GM21423 (cell line): ENCODE measurements at regions not wholly inside any gene's neighbourhood (a gene's known extent, or its start where the extent isn't known, plus 50 kb on each side); places are given as distances from the start of the nearest gene placed in this dataset.
"Not testable (repeated sequence)": the region's sequence is repeated elsewhere in the genome, so short reads cannot be mapped to it uniquely, and the experiment has no call there.

ENCODE experiments used
- ATAC-seq: cut with Tn5 transposase; IDR thresholded peaks from one replicate; pipeline ENCODE4 v1.9.1; 2021; ENCODE audit warnings: mild to moderate bottlenecking, moderate library complexity; ENCODE audit not compliant: unreplicated experiment

GRCh38 chr14:83838226-83838625 lies 1691.7 kb upstream of the FLRT2 start:
- no peak for ATAC-seq

DNA sequence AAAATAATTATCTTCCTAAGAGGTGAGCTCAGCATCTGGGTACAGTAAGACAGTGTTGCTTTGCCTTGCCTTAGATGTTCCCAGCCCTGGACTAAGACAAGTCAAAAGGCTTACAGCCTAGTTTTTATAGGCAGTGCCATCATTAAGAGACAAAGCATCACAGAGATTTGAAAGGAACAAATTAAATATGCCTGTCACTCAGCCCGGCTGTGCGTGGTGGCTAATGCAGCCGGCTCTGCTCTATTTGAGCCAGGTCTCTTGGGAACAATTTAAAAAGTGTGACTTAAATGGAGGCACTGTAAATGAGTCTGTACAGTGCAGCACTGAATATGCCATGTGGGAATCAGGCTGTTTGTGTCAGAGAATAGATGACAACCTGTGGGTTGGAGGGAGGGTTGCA lies 1687.4 kb upstream of the FLRT2 start:
- ATAC-seq, result no peak

DNA sequence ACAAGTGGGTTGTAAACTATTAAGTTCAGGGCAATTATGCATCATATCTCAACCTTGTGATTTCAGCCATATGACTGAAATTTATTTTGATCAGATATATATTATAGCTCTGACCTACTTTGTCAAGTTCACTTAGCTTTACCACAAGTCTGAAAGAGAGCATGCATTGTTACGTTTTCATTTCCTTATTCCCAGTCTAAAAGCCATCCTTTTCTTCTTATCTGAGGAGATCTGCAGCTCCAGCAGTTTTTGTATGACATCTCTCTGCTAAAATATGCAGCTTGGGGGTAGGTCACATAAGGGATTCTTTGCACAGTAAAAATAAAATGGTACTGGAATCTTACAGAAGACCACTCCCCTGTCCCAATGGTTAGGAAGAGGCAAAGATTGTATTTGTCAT lies 1682.8 kb upstream of the FLRT2 start:
- ATAC-seq, result no peak

DNA sequence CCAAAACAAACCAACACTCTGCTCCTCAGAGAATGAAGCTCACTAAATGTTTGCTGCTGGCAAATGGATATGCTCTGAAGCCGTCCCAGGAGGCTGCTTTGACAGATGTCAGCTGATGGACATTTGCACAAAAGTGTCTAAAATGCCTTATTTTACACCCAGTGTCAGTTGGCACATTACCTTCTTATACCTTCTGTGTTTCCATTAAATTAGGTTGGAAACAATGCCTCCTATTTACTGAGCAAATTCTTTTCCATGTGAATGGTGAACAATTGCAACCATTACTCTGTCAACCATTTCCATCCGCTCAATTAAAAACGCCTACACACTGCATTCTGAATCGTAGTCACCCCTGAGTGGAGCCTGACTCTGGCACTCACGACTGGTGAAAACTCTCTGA lies 1679.9 kb upstream of the FLRT2 start:
- no peak for ATAC-seq

DNA sequence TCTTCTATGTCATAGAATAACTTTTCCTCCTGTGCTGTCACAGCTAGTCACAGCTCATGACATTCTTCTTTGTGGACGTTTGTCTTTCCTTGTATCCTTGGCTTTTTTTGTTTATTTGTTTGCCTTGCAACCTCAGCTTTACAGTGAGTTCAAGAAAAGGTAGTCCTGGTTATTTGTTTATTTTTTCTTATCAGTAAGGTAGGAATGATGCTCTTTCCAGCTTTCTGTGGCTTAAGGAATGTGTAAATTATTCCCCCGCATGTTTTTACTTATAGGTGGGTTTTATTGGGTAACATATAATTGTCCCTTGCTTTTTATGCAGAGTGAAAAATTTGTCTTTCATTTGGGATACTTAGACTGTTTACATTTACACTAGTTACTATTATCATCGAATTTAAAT lies 1673.6 kb upstream of the FLRT2 start:
- no peak for ATAC-seq

DNA sequence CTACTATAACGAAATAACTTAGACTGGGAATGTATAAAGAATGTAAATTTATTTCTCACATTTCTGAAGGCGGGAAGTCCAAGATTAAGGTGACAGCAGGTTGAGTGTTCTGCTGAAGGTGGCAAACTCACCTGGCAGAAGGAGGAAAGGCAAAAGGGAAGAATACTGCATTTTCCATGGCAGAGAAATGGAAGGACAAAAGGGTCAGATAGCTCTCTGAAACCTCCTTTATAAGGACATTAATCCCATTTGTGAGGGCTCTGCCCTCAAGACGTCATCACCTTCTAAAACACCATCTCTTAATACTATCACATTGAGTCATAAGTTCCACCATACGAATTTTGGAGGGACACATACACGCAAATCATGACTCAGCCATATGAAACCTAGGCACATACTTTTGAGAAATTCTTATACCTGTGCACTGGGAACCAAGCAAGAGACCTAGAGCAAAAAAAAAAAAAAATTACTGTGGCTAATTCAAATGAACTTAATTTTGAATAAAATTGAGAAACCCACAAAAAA lies 1669.3 kb upstream of the FLRT2 start:
- ATAC-seq, result no peak

GRCh38 chr14:83863042-83863774 lies 1666.7 kb upstream of the FLRT2 start:
- ATAC-seq, result no peak

- no peak for ATAC-seq
Measured at GRCh38 chr14:83864106-83864505, 1665.8 kb upstream of the FLRT2 start.

DNA sequence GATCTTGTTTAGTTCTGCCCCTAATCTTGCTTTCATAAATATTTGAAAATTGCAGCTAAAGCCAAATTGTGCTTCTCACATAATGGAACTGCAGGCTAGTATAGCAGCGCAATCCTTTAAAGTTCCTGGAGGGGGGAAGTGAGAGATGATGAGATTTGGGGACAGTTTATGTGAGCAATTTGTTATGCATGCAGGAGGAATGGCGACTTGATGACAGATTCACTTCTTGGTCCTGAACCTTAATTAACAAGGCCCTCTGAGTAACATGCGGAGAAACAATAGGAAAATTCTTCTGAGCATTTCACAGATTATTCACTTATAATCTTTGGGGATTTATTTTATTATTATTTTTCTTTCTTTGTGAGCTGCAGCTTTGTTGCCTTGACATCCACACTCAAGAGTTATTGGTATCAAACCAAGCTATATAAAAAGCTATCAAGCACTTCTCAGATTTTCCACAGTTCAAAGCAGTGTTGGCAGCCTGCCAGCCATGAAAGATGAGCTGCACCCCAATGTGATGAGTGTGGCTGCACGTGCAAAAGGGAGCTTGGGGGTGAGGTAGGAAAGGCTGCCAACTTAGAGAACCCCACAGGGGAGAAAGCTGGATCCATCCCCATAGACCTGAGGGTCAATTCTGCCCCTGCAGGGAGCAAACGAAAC lies 1662.2 kb upstream of the FLRT2 start:
- no peak for ATAC-seq

GRCh38 chr14:83870546-83871270 lies 1659.2 kb upstream of the FLRT2 start:
- ATAC-seq, result no peak

- ATAC-seq, result no peak
Measured at GRCh38 chr14:83873669-83874068, 1656.3 kb upstream of the FLRT2 start.

- no peak for ATAC-seq
Measured at GRCh38 chr14:83874662-83875061, 1655.3 kb upstream of the FLRT2 start.

DNA sequence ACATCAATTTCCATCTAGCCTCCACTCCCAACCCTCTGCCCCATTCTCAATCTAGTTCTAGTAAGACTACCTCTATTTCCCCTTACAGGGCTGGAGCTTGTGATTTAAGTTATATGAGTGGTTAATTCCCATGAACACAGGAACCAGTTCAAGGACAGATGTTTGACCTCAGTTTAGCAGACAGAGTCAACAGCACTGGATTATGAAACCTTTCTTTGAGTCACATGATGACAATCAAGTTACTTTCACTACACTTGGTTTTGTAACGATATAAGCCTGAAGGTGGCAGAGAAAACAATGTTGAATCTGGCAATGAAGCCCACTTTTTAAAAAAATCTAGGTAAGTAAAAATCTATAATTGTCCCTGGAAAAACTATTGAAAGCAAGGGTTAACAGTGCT lies 1646.2 kb upstream of the FLRT2 start:
- ATAC-seq, result no peak

DNA sequence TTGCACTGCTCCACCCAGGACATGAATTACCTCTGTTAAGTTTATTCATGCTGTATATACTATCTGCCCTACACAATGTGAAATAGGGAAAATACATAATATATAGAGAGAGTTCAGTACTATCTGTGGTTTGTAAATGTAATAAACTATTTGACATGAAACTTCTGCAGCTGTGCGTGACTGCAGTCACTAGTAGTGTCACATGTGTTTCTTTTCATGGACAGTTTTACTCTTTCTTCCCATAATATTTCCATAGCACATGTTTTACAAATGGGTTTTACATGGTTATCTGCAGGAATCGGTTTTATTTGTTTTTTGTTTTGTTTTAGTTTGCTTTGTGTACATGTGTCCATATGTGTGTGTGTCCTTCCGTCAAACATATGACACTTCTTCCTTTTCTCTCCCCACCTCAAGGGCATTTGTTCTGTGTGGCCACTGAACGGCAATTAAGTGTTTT lies 1644.1 kb upstream of the FLRT2 start:
- no peak for ATAC-seq

- no peak for ATAC-seq
Measured at GRCh38 chr14:83887866-83888265, 1642.1 kb upstream of the FLRT2 start.

GRCh38 chr14:83893447-83893846 lies 1636.5 kb upstream of the FLRT2 start:
- ATAC-seq, result no peak

DNA sequence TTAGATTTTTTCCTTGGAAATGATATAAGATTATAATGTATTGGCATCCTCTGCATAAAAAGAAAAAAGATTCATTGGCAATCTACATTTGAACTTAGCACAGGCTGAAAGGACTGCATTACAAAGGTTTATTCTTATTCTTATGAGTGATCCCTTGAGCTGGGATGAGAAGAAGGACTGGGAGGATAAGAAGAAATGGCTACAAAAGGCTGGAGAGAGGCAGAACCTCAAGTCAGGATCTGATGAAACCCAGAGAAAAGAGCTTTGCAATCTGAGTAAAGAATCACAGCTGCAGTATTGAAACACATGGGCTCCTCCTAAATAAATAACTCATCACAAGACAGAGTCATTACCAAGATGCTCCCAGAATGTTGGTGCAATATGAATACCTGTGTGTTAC lies 1635.4 kb upstream of the FLRT2 start:
- no peak for ATAC-seq

DNA sequence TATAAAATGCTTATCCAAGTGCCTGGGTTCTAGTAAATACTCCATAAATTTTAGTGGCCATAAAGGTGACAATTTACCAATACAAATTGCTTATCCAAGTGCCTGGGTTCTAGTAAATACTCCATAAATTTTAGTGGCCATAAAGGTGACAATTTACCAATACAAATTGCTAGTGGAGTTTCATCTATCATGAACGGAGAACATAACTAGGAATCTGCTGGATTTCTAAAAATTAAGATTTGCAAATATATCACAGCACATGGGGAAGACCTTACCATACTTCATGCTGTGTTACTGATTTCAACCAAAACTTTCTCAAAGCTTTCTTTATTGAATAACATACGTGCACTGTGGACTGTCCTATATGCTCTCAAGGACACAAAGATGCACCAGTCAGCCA lies 1631.4 kb upstream of the FLRT2 start:
- ATAC-seq, result not testable (repeated sequence)

GRCh38 chr14:83899706-83900105 lies 1630.2 kb upstream of the FLRT2 start:
- ATAC-seq, result no peak

DNA sequence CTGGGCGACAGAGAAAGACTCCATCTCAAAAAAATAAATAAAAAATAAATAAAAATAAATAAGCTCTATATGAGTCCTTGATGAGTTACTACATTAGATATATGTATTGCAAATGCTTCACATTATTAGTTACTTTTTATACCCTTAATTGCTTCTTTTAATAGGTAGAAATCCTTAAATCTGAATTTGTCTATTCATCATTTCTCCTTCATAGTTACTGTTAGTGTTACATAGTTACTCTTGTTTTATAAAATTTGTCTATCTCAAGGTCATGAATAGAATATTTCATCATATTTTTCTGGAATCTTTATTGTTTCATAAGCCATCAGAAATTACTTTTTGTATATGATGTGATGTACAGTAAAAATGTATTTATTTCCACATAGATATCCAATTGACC lies 1624.8 kb upstream of the FLRT2 start:
- no peak for ATAC-seq

- no peak for ATAC-seq
Measured at GRCh38 chr14:83908419-83908818, 1621.5 kb upstream of the FLRT2 start.

DNA sequence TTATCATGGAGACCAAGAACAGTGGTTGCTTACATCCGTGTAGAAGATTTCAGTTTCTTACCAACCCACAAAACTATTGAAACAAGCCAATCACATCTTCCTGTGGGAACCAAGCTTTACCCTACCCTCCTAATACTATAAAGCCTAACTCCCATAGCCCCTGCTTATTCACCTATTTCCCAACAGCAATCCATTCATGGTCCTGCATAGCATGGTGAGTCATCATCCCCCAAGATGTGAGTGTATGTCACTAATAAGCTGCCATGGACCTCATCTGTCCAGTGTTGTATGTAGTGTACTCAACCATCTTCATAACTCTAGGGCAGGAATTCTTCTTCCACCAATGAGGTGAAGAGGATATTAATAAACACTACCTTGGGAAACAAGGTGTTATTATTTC lies 1620.4 kb upstream of the FLRT2 start:
- no peak for ATAC-seq
